ENCODE measurements at regions not wholly inside any gene's neighbourhood (a gene's known extent, or its start where the extent isn't known, plus 50 kb on each side); places are given as distances from the start of the nearest gene placed in this dataset.
A peak's percentile ranks its signal among the peaks of the same experiment; 100 is the strongest.

GRCh38 chr2:43171789-43172188 lies 54.6 kb downstream of the ZFP36L2 start:
- no peak overlapping the region for H3K27ac ChIP-seq (ENCODE audit: low read depth, low read length, poor library complexity, severe bottlenecking)
- ChIA-PET CTCF (no interaction called here), POLR2A (ENCODE audit: low non-redundant PET) (no interaction called here)
- no peak overlapping the region for H3K4me3 ChIP-seq (ENCODE audit: low read depth, low read length, poor library complexity, severe bottlenecking)
- H3K4me1 ChIP-seq (ENCODE audit: insufficient read depth, low read length, poor library complexity, severe bottlenecking) = peaks cover 3% of the 10 kb centered on the region
- H3K27me3 ChIP-seq (replicated peaks; ENCODE audit: insufficient read depth, low read depth, low read length, poor library complexity) = no peaks in the 10 kb centered on the region
- no peak for TF ChIP-seq CTCF (conservative IDR thresholded peaks at IDR 0.05; ENCODE audit: low read depth, low read length)
- intact Hi-C loops (cut with micrococcal nuclease; ENCODE audit: unreplicated experiment) = no loop called here
- BruUV-seq (replicated peaks) = no TSS peak
- no peak for DNase-seq (ENCODE audit: low spot score)
- peaks cover 6% of the 10 kb centered on the region for H3K9me3 ChIP-seq (ENCODE audit: low read depth, low read length, poor library complexity, severe bottlenecking)
- no peaks in the 10 kb centered on the region for H3K36me3 ChIP-seq (ENCODE audit: insufficient read depth, low read length, poor library complexity, severe bottlenecking)

- H3K9me3 ChIP-seq (ENCODE audit: low read depth, low read length, poor library complexity, severe bottlenecking) = peaks cover 6% of the 10 kb centered on the region
- no peaks in the 10 kb centered on the region for H3K36me3 ChIP-seq (ENCODE audit: insufficient read depth, low read length, poor library complexity, severe bottlenecking)
- no peak overlapping the region for H3K4me3 ChIP-seq (ENCODE audit: low read depth, low read length, poor library complexity, severe bottlenecking)
- no peak overlapping the region for H3K27ac ChIP-seq (ENCODE audit: low read depth, low read length, poor library complexity, severe bottlenecking)
- BruUV-seq (replicated peaks) = no TSS peak
- TF ChIP-seq EZH2 (IDR thresholded peaks at IDR 0.05; ENCODE audit: borderline replicate concordance, low read depth, low read length, poor library complexity, severe bottlenecking) (no peak), CTCF (conservative IDR thresholded peaks at IDR 0.05; ENCODE audit: low read depth, low read length) (no peak)
- no peaks in the 10 kb centered on the region for H3K27me3 ChIP-seq (replicated peaks; ENCODE audit: insufficient read depth, low read depth, low read length, poor library complexity)
- H3K4me1 ChIP-seq (ENCODE audit: insufficient read depth, low read length, poor library complexity, severe bottlenecking) = peaks cover 3% of the 10 kb centered on the region
- CTCF ChIA-PET = interaction anchor here (0.6 kb wide), 1 partner anchor 68 kb away, joined by 3 read pairs; no protein-coding TSS in a partner anchor
- no peak for DNase-seq (ENCODE audit: low spot score)
- intact Hi-C loops (cut with micrococcal nuclease; ENCODE audit: unreplicated experiment) = no loop called here
- POLR2A ChIA-PET (ENCODE audit: low non-redundant PET) = no interaction called here
These were observed 55.9 kb downstream of the ZFP36L2 start for GRCh38 chr2:43170405-43171105.

DNA sequence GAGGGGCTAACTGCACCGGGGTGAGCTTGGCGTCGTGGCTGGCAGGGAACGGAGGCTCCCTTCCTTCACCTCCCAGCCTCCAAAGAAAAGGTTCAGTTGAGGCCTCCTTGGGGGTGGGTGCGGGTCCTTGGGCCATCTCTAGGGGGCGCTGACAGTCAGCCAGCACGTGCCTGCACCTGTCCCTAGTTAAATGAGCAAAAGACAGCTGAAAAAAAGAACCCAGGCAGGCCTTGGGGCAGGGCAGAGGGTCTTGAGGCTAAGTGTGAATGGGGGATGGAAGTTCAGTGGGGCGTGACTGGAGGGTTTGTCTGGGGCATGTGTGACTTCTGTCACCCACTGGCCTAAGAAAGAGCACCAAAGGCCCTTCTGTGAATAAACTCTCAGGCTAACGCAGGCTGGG lies 56.4 kb downstream of the ZFP36L2 start:
- no TSS peak for BruUV-seq (replicated peaks)
- no peaks in the 10 kb centered on the region for H3K36me3 ChIP-seq (ENCODE audit: insufficient read depth, low read length, poor library complexity, severe bottlenecking)
- ChIA-PET CTCF (interaction anchor here (0.6 kb wide), 1 partner anchor 68 kb away, joined by 3 read pairs; no protein-coding TSS in a partner anchor), POLR2A (ENCODE audit: low non-redundant PET) (no interaction called here)
- H3K27ac ChIP-seq (ENCODE audit: low read depth, low read length, poor library complexity, severe bottlenecking) = no peak overlapping the region
- TF ChIP-seq EZH2 (IDR thresholded peaks at IDR 0.05; ENCODE audit: borderline replicate concordance, low read depth, low read length, poor library complexity, severe bottlenecking) (no peak), CTCF (conservative IDR thresholded peaks at IDR 0.05; ENCODE audit: low read depth, low read length) (peak; percentile 86)
- no peaks in the 10 kb centered on the region for H3K27me3 ChIP-seq (replicated peaks; ENCODE audit: insufficient read depth, low read depth, low read length, poor library complexity)
- peak; percentile 36 for DNase-seq (ENCODE audit: low spot score)
- intact Hi-C loops (cut with micrococcal nuclease; ENCODE audit: unreplicated experiment) = no loop called here
- peaks cover 3% of the 10 kb centered on the region for H3K4me1 ChIP-seq (ENCODE audit: insufficient read depth, low read length, poor library complexity, severe bottlenecking)
- peaks cover 2% of the 10 kb centered on the region for H3K9me3 ChIP-seq (ENCODE audit: low read depth, low read length, poor library complexity, severe bottlenecking)
- no peak overlapping the region for H3K4me3 ChIP-seq (ENCODE audit: low read depth, low read length, poor library complexity, severe bottlenecking)
